ENCODE measurements at regions not wholly inside any gene's neighbourhood (a gene's known extent, or its start where the extent isn't known, plus 50 kb on each side); places are given as distances from the start of the nearest gene placed in this dataset.

DNA sequence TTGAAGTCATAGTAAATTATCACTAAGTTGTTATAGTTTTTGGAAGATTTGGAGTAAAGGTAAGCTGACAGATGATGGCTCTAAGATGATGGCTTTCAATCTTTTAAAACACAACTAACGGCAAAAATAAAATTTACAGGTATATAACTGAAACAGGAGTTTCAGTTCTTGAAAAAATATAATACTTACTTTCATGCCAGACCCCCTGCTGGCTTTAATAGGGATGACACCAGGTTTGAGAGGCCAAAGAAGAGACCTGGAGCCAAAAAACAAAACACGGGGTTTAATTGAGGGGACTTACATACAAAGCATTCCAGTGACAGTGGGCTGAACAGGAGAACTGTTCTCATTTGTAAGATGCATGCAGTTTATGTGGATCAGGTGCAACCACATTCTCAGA is 301.7 kb upstream of the PCSK5 start:
- TF ChIP-seq EZH2 (IDR thresholded peaks at IDR 0.05; ENCODE audit: borderline replicate concordance) = no peak
- no peak for TF ChIP-seq CTCF (IDR thresholded peaks at IDR 0.05; ENCODE audit: poor library complexity)
- no peak for TF ChIP-seq EZH2phosphoT487 (IDR thresholded peaks at IDR 0.05; ENCODE audit: low read depth, severe bottlenecking, unreplicated experiment)

Data from hepatocyte (in vitro differentiated cells).